Embryonic facial prominence (tissue), 1 donor: ENCODE measurements at regions not wholly inside any gene's neighbourhood (a gene's known extent, or its start where the extent isn't known, plus 50 kb on each side); places are given as distances from the start of the nearest gene placed in this dataset.
"Not testable (repeated sequence)": the region's sequence is repeated elsewhere in the genome, so short reads cannot be mapped to it uniquely, and the experiment has no call there.

Experiments
- DNase-seq: peaks from one replicate; pipeline ENCODE4 v3.0.0-alpha.2; 2016; ENCODE audit errors: extremely low spot score

DNA sequence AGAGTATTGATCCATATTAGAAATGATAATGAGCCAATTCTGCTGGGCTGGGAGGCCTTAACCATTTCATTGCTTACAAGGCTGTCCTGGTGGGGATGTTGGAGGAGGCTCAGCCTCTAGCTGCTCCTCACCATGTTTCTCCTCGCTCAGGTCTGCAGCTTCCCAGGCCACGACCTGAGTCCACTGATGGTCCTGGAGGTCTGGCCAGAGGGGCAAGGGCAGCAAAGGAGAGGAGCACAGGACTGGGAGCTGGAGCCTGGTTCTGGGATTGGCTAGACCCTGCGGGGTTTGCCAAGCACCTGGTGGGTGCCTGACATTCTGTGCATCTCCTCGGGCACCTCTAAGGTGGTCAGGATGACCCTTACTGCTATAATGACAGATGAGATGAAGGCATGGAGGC lies 92.6 kb downstream of the KIF26A start:
- no peak for DNase-seq

DNA sequence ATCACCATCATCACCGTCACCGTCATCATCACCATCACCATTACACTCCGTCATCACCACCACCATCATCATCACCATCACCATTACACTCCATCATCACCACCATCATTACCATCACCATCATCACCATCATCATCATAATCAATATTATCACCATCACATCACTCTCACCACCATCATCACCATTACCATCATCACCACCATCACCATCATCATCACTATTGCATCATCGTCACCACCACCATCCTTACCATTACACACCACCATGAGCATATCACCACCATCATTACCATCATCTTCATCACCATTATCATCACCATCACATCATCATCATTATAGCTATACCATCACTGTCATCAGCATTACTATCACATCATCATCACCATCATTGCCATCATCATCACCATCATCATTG lies 93.7 kb downstream of the KIF26A start:
- no peak for DNase-seq

DNA sequence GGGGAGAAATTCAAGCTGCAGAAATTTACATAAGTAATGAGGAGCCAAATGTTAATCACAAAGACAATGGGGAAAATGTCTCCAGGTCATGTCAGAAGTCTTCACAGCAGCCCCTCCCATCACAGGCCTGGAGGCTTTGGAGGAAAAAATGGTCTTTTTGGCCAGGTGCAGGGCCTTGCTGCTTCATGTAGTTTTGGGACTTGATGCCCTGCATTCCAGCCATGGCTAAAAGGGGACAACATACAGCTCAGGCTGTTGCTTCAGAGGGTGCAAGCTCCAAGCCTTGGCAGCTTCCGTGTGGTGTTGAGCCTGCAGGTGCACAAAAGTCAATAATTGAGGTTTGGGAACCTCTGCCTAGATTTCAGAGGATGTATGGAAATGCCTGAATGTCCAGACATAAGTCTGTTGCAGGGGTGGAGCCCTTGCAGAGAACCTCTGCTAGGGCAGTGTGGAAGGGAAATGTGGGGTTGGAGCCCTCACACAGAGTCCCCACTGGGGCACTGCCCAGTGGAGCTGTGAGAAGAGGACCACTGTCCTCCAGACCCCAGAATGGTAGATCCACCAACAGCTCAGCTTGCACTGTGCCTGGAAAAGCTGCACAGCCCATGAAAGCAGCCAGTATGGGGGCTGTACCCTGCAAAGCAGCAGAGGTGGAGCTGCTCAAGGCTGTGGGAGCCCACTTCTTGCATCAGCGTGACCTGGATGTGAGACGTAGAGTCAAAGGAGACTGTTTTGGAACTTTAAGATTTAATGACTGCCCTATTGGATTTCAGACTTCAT lies 95.8 kb downstream of the KIF26A start:
- DNase-seq: not testable (repeated sequence)

GRCh38 chr14:104235686-104236085 lies 97.3 kb downstream of the KIF26A start:
- no peak for DNase-seq

DNA sequence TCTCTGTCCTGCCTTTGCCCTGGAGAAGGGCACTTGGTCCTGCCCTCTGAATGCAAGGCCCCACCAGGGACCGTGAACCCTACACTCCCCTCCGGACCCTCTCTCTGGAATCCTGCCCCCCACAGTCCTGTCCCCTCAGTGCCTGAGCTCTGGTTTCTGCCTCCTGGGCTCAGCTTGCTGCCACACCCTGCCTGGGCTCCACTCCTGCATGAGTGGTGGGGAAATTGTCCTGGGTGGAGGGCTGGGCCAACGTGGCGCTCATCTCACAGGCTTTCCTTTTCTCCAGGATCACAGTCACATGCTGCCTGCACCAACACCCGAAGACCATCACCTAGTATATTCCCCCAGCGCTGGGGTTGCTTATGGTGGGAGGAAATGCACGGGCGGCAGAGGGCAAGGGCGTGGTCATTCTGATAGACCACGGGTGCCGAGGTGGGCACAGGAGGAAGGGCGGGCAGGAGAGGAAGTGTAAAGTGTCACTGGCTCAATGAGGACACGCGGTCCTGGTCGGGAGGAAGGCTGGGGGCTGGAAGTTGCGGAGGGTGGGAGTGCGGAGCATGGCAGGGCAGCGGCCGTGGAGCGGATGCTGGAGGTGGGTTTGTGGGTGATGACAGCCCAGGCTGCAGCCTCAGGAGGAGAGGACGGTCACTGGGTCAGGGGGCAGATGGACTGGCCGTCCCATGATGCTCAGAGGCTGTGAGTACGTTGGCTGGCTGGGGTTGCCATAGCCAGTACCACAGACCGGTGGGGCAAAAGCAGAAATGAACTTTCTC lies 99.5 kb downstream of the KIF26A start:
- no peak for DNase-seq

DNA sequence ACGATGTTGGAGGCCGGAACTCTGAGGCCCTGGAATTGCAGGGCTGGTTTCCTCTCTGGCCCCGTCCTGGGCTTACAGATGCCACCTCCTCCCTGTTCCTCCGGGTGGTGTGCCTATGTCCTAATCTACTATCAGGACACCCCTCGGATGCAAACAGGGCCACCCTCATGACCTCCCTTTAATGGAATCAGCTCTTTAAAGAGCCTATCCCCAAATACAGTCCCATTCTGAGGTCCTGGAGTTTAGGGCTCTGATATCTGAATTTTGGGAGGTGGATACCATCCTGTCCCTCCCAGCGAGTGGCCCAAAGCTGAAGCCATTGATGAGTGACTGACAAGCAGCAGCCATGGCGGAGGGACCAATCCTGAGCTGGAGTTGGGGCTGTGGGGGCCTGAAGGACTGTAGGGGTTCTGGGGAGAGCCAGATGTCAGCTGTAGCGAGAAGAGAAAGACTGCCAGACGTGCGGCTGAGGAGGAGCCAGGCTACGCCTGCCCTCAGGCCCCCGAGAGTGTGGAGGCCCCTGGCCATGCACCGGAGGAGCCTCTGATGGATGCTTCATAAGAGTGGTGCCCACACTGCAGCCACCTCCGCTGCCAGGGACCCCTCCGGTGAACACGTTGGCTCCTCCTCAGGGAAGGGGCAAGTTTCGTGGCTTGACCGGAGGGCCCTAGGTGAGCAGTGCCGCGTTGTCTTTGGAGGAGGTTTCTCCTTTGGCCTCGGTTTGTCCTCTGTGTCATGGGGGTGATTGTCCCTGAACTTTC lies 100.2 kb downstream of the KIF26A start:
- DNase-seq: no peak

DNA sequence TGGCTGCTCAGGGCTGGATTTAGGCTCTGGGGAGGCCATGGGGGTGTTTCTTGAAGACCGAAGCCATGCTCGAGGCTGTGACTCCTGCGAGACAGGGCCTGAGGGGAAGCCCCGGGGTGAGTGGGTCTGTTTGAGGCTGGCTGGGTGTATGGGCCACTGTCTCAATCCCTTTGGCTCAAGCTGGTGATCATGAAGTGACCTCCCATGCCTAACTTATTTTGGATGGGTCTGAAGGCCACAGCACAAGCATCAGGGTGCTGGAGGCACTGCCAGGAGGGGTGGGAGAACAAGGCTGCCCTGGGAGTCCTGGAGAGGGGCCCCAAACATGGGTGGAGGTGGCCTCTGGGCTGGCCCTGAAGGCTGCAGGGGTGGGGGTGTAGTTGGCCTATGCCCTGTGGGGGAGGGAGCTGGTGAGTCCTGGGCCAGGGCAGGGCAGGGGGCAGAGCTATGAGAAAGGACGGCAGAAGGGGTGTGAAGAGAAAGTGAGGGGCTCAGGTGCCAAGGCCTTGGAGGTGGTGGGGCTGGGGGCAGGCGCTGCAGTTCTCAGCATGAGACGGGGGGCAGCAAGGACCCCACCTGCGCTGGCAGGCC lies 100.9 kb downstream of the KIF26A start:
- no peak for DNase-seq

- no peak for DNase-seq
These were observed 101.5 kb downstream of the KIF26A start for GRCh38 chr14:104239861-104240301.

- no peak for DNase-seq
These were observed 102.2 kb downstream of the KIF26A start for GRCh38 chr14:104240434-104241157.

- DNase-seq: no peak
These were observed 104.8 kb downstream of the KIF26A start for GRCh38 chr14:104243200-104243599.

- no peak for DNase-seq
These were observed 106.0 kb downstream of the KIF26A start for GRCh38 chr14:104244221-104245011.

DNA sequence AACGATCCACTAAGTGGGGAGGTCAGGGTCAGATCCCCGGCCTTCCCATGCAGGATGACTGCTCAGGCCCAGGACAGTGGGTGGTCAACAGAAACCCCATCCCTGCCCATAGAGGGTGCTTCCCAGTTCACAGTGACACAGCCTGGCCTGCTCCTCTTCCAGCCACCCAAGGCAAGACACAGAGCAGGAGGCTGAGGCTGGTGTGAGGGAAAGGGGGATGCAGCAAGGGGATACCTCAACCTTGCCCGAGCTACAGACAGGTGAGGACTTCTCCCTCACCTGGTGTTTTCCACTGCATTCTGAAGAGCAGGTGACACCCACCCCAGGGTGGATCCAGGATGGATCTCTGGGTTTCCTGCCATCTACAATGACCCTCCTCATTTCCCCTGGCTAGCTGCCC lies 106.7 kb downstream of the KIF26A start:
- DNase-seq: no peak

DNA sequence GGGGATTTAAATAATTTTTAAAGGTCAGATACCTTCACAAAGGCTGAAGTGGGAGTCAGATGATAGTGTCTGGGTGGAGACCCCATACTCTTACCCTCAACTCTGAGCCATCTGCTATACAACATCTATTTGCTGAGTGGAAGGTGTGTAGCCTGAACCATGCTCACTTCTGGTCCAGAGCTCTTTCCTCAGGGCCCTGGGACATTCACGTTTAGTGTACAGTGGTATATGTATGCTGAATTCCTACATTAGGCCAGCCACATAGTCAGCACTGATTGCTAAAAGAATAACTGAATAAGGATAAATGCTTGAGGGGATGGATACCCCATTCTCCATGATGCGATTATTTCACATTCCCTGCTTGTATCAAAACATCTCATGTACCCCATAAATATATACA lies 107.3 kb downstream of the KIF26A start:
- no peak for DNase-seq

- no peak for DNase-seq
These were observed 108.3 kb downstream of the KIF26A start for GRCh38 chr14:104246401-104247335.

DNA sequence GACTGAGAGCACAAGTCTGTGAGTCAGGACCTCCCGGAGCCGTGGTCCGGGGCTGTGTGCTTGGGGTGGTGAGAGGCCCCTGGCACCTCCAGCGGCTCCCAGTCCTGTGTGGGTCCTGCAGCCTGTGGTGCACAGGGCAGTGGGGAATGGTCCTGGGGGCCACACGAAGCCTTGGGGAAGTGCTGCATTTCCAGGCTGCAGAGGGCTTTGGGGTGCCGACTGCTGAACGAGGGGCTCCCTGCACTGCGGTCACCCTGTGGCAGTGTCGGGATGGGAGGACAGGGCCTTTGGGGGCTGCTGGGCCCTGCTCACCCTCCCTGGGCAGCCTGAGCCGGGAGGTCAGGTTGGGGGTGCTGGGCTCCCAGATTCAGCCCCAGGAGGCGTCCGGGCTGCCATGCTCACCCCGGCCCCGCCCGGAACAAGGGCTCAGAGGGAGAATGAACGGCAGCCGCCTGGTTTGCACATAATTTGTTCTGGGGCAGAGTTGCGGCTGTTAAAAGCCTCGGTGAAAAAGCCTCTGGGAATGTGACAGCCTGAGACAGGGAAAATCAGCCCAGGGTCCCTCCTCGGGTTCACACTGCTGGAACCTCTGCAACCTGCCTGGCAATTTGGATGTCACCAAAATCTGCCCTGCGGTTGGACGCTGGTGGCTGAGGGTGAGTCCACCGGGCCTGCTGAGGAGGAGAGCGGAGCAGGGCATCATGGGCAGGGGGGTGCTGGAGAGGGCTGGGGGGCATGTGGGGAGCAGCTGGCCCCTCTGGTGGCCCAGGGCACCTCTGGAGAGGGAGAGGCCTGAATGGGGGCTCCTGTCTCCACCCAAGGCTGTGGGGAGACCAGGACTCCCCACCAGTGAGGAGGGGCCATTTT lies 109.2 kb downstream of the KIF26A start:
- DNase-seq: no peak

- no peak for DNase-seq
These were observed 110.0 kb downstream of the KIF26A start for GRCh38 chr14:104248203-104249055.

DNA sequence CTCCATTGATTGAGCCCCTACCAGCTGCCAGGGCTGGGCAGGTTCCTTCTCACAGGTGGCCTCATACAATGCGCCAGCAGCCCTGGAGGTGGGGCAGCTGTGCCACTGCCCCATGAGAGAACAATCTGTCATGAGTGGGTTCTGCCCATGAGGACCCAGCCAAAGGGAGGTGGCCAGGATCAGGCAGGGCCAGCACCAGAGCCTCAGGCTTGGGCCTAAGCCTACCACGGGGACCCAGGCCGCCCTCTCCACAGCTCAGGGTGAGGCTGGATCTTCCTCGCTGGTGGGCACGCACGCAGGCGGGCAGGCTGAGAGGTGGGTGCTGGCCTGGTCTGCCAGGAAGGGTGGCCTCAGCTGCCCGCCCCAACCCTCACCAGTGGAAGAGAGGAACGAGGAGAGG lies 110.7 kb downstream of the KIF26A start:
- DNase-seq: no peak
